Mesothelial cell of epicardium (in vitro differentiated cells): ENCODE measurements at regions not wholly inside any gene's neighbourhood (a gene's known extent, or its start where the extent isn't known, plus 50 kb on each side); places are given as distances from the start of the nearest gene placed in this dataset.

Experiments used
- DNase-seq, 2 experiments: peaks; one replicate each; pipeline ENCODE4 v3.0.0; 2021; ENCODE audit warnings: low spot score in 2 of 2; ENCODE audit not compliant: unreplicated experiment in 2 of 2
- H3K27ac Mint-ChIP-seq: 2 replicates; pipeline ENCODE4 v1.8.0; 2021; ENCODE audit warnings: mixed read lengths
- H3K27me3 Mint-ChIP-seq: 2 replicates; pipeline ENCODE4 v1.8.0; 2021; ENCODE audit warnings: low read depth, mixed read lengths
- H3K36me3 Mint-ChIP-seq: 2 replicates; pipeline ENCODE4 v1.8.0; 2021; ENCODE audit warnings: mixed read lengths
- H3K4me1 Mint-ChIP-seq: 2 replicates; pipeline ENCODE4 v1.8.0; 2021; ENCODE audit warnings: mixed read lengths
- H3K4me3 Mint-ChIP-seq: 2 replicates; pipeline ENCODE4 v1.8.0; 2021; ENCODE audit warnings: mild to moderate bottlenecking, moderate library complexity, mixed read lengths
- H3K9me3 Mint-ChIP-seq: 2 replicates; pipeline ENCODE4 v1.8.0; 2021; ENCODE audit warnings: mixed read lengths
- CTCF ChIP-seq: fragments of 200-600 bp; sonication (generic); IDR thresholded peaks from one replicate; pipeline ENCODE4 v1.5.0; 2021; ENCODE audit warnings: antibody characterized with exemption; ENCODE audit not compliant: unreplicated experiment

GRCh38 chr1:117270679-117271078 lies 60.0 kb upstream of the VTCN1 start:
- Mint-ChIP-seq H3K9me3 (peaks cover 19% of the 10 kb centered on the region), H3K36me3 (peaks cover 10% of the 10 kb centered on the region), H3K27ac (peak overlapping the region; percentile 96), H3K4me3 (no peak overlapping the region), H3K4me1 (peaks cover 65% of the 10 kb centered on the region), H3K27me3 (no peaks in the 10 kb centered on the region)
- TF ChIP-seq CTCF: no peak
- DNase-seq: no peak

- Mint-ChIP-seq H3K9me3 (peaks cover 26% of the 10 kb centered on the region), H3K36me3 (peaks cover 12% of the 10 kb centered on the region), H3K27me3 (no peaks in the 10 kb centered on the region), H3K4me3 (no peak overlapping the region), H3K27ac (peak overlapping the region; percentile 96), H3K4me1 (peaks cover 55% of the 10 kb centered on the region)
- no peak for TF ChIP-seq CTCF
- DNase-seq: peak; percentile 42 to 61
Observed at GRCh38 chr1:117268535-117269455, 58.1 kb upstream of the VTCN1 start.

GRCh38 chr1:117267232-117267774 lies 56.6 kb upstream of the VTCN1 start:
- Mint-ChIP-seq H3K4me1 (peaks cover 68% of the 10 kb centered on the region), H3K36me3 (peaks cover 3% of the 10 kb centered on the region), H3K9me3 (peaks cover 14% of the 10 kb centered on the region), H3K4me3 (no peak overlapping the region), H3K27ac (peak overlapping the region; percentile 96), H3K27me3 (no peaks in the 10 kb centered on the region)
- TF ChIP-seq CTCF: no peak
- no peak for DNase-seq

GRCh38 chr1:117262976-117263375 lies 52.2 kb upstream of the VTCN1 start:
- H3K9me3 Mint-ChIP-seq: peaks cover 21% of the 10 kb centered on the region
- H3K36me3 Mint-ChIP-seq: peaks cover 10% of the 10 kb centered on the region
- H3K4me3 Mint-ChIP-seq: no peak overlapping the region
- DNase-seq: no peak
- H3K4me1 Mint-ChIP-seq: peaks cover 26% of the 10 kb centered on the region
- peak overlapping the region; percentile 8 for H3K27ac Mint-ChIP-seq
- no peak for TF ChIP-seq CTCF
- no peaks in the 10 kb centered on the region for H3K27me3 Mint-ChIP-seq

- peaks cover 14% of the 10 kb centered on the region for H3K4me1 Mint-ChIP-seq
- no peak overlapping the region for H3K27ac Mint-ChIP-seq
- H3K36me3 Mint-ChIP-seq: peaks cover 12% of the 10 kb centered on the region
- peaks cover 27% of the 10 kb centered on the region for H3K9me3 Mint-ChIP-seq
- no peaks in the 10 kb centered on the region for H3K27me3 Mint-ChIP-seq
- no peak for TF ChIP-seq CTCF
- no peak overlapping the region for H3K4me3 Mint-ChIP-seq
- no peak for DNase-seq
Observed at GRCh38 chr1:117261424-117261785, 50.7 kb upstream of the VTCN1 start.
